ENCODE measurements at regions not wholly inside any gene's neighbourhood (a gene's known extent, or its start where the extent isn't known, plus 50 kb on each side); places are given as distances from the start of the nearest gene placed in this dataset.
"Not testable (repeated sequence)": the region's sequence is repeated elsewhere in the genome, so short reads cannot be mapped to it uniquely, and the experiment has no call there.

DNA sequence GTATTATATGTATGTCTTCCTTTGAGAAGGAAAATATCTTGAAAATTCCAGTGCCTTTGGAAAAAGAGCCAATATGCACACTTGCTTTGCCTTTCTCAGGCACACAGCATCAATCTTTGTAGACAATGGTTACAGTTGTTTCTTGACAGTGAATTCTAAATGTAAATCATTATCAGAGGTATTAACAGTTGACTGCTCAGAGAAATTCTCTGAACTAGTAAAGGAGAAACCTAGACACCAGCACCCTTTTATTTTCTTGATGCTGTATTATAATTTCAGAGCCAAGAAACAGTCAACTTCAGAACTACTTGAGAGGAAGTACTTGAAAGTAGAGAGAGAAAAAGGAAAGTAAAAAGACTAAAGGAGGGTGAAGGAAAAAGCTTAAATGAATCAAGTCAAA is 185.8 kb upstream of the SMIM30 start:
- no peaks in the 10 kb centered on the region for H3K27me3 ChIP-seq (replicated peaks; ENCODE audit: insufficient read depth, low read length)
- no peaks in the 10 kb centered on the region for H3F3A ChIP-seq (ENCODE audit: insufficient read depth, low read length)
- no peak overlapping the region for H3K4me3 ChIP-seq (ENCODE audit: low read length)
- H3K4me2 ChIP-seq (ENCODE audit: low read depth, low read length): no peak overlapping the region
- no peaks in the 10 kb centered on the region for H3K9me2 ChIP-seq (replicated peaks; ENCODE audit: insufficient read depth, low read length)
- no peak overlapping the region for H3K27ac ChIP-seq (ENCODE audit: low read length)
- no peak overlapping the region for H2AFZ ChIP-seq (ENCODE audit: low read length)
- H3K79me2 ChIP-seq (ENCODE audit: low read length): no peaks in the 10 kb centered on the region
- no peak overlapping the region for H3K9ac ChIP-seq (ENCODE audit: low read length)
- TF ChIP-seq EZH2 (optimal IDR thresholded peaks at IDR 0.05; ENCODE audit: low read depth, low read length) (no peak), EZH2phosphoT487 (IDR thresholded peaks at IDR 0.05; ENCODE audit: low read length) (no peak), CTCF (IDR thresholded peaks at IDR 0.05; ENCODE audit: low read length) (no peak)
- H3K9me3 ChIP-seq (replicated peaks; ENCODE audit: insufficient read depth, low read length): no peaks in the 10 kb centered on the region
- no peaks in the 10 kb centered on the region for H4K20me1 ChIP-seq (ENCODE audit: insufficient read depth, low read length)
- no peaks in the 10 kb centered on the region for H3K36me3 ChIP-seq (replicated peaks; ENCODE audit: insufficient read depth, low read length)
- no peak for DNase-seq
- no peaks in the 10 kb centered on the region for H3K4me1 ChIP-seq (ENCODE audit: low read length)

DNA sequence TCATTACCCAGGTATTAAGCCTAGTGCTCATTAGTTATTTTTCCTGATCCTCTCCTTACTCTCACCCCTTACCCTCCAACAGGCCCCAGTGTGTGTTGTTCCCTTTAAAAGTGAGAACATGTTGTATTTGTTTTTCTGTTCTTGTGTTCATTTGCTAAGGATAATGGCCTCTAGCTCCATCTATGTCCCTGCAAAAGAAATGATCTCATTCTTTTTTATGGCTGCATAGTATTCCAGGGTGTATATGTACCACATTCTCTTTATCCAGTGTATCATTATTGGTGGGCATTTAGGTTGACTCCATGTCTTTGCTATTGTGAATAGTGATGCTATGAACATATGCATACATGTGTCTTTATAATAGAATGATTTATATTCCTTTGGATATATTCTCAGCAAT is 185.0 kb upstream of the SMIM30 start:
- H3K4me2 ChIP-seq (ENCODE audit: low read depth, low read length); H2AFZ ChIP-seq (ENCODE audit: low read length); H3K27me3 ChIP-seq (replicated peaks; ENCODE audit: insufficient read depth, low read length); H3K4me1 ChIP-seq (ENCODE audit: low read length); DNase-seq; H3K9ac ChIP-seq (ENCODE audit: low read length); H3K9me2 ChIP-seq (replicated peaks; ENCODE audit: insufficient read depth, low read length); H3K36me3 ChIP-seq (replicated peaks; ENCODE audit: insufficient read depth, low read length); H4K20me1 ChIP-seq (ENCODE audit: insufficient read depth, low read length); H3F3A ChIP-seq (ENCODE audit: insufficient read depth, low read length); H3K4me3 ChIP-seq (ENCODE audit: low read length); H3K79me2 ChIP-seq (ENCODE audit: low read length); H3K27ac ChIP-seq (ENCODE audit: low read length); H3K9me3 ChIP-seq (replicated peaks; ENCODE audit: insufficient read depth, low read length): not testable (repeated sequence)

GRCh38 chr7:113301983-113302382 is 183.6 kb upstream of the SMIM30 start:
- H3K4me3 ChIP-seq (ENCODE audit: low read length): no peak overlapping the region
- no peaks in the 10 kb centered on the region for H3K79me2 ChIP-seq (ENCODE audit: low read length)
- no peak overlapping the region for H3K27ac ChIP-seq (ENCODE audit: low read length)
- no peak overlapping the region for H2AFZ ChIP-seq (ENCODE audit: low read length)
- TF ChIP-seq EZH2phosphoT487 (IDR thresholded peaks at IDR 0.05; ENCODE audit: low read length) (no peak), CTCF (IDR thresholded peaks at IDR 0.05; ENCODE audit: low read length) (no peak)
- H3K9ac ChIP-seq (ENCODE audit: low read length): no peak overlapping the region
- H4K20me1 ChIP-seq (ENCODE audit: insufficient read depth, low read length): no peaks in the 10 kb centered on the region
- no peak overlapping the region for H3K4me2 ChIP-seq (ENCODE audit: low read depth, low read length)
- no peaks in the 10 kb centered on the region for H3K9me3 ChIP-seq (replicated peaks; ENCODE audit: insufficient read depth, low read length)
- no peak for DNase-seq
- H3K9me2 ChIP-seq (replicated peaks; ENCODE audit: insufficient read depth, low read length): no peaks in the 10 kb centered on the region
- H3F3A ChIP-seq (ENCODE audit: insufficient read depth, low read length): no peaks in the 10 kb centered on the region
- no peaks in the 10 kb centered on the region for H3K36me3 ChIP-seq (replicated peaks; ENCODE audit: insufficient read depth, low read length)
- H3K27me3 ChIP-seq (replicated peaks; ENCODE audit: insufficient read depth, low read length): no peaks in the 10 kb centered on the region
- H3K4me1 ChIP-seq (ENCODE audit: low read length): no peaks in the 10 kb centered on the region

- H3K9me3 ChIP-seq (replicated peaks; ENCODE audit: insufficient read depth, low read length): no peaks in the 10 kb centered on the region
- TF ChIP-seq CTCF (IDR thresholded peaks at IDR 0.05; ENCODE audit: low read length): no peak
- no peak for TF ChIP-seq EZH2 (optimal IDR thresholded peaks at IDR 0.05; ENCODE audit: low read depth, low read length)
- TF ChIP-seq EZH2phosphoT487 (IDR thresholded peaks at IDR 0.05; ENCODE audit: low read length): no peak
These were observed 182.8 kb upstream of the SMIM30 start for GRCh38 chr7:113301141-113301540.

More at GRCh38 chr7:113301141-113301540, 182.8 kb upstream of the SMIM30 start:
- Histone ChIP-seq H3K79me2 (ENCODE audit: low read length) (no peaks in the 10 kb centered on the region), H2AFZ (ENCODE audit: low read length) (no peak overlapping the region), H3K36me3 (replicated peaks; ENCODE audit: insufficient read depth, low read length) (no peaks in the 10 kb centered on the region), H3K4me2 (ENCODE audit: low read depth, low read length) (no peak overlapping the region), H4K20me1 (ENCODE audit: insufficient read depth, low read length) (no peaks in the 10 kb centered on the region), H3K9me2 (replicated peaks; ENCODE audit: insufficient read depth, low read length) (no peaks in the 10 kb centered on the region), H3K4me1 (ENCODE audit: low read length) (no peaks in the 10 kb centered on the region), H3K27me3 (replicated peaks; ENCODE audit: insufficient read depth, low read length) (no peaks in the 10 kb centered on the region), H3K4me3 (ENCODE audit: low read length) (no peak overlapping the region), H3K9ac (ENCODE audit: low read length) (no peak overlapping the region), H3K27ac (ENCODE audit: low read length) (no peak overlapping the region), H3F3A (ENCODE audit: insufficient read depth, low read length) (no peaks in the 10 kb centered on the region)
- no peak for DNase-seq
